Smooth muscle cell (in vitro differentiated cells): ENCODE measurements at regions not wholly inside any gene's neighbourhood (a gene's known extent, or its start where the extent isn't known, plus 50 kb on each side); places are given as distances from the start of the nearest gene placed in this dataset.

Experiments
- DNase-seq: peaks from one replicate; lab custom pipeline; 2025; ENCODE audit not compliant: unreplicated experiment; lab: John Stamatoyannopoulos, UW
- H2AFZ ChIP-seq: fragments of 200-600 bp; sonication (generic); 2 replicates; pipeline ENCODE4 v1.6.0; 2016; ENCODE audit warnings: antibody characterized with exemption, low read depth, mild to moderate bottlenecking
- H3F3A ChIP-seq: fragments of 200-600 bp; sonication (generic); 2 replicates; pipeline ENCODE4 v1.6.0; 2017; ENCODE audit warnings: antibody characterized with exemption, low read depth
- H3K27ac ChIP-seq: fragments of 200-600 bp; sonication (generic); 2 replicates; pipeline ENCODE4 v1.5.1; 2016; ENCODE audit warnings: low read depth, mild to moderate bottlenecking
- H3K27me3 ChIP-seq: fragments of 200-600 bp; sonication (generic); 2 replicates; pipeline ENCODE4 v1.6.1; 2016; ENCODE audit warnings: low read depth, mild to moderate bottlenecking
- H3K36me3 ChIP-seq: fragments of 200-600 bp; sonication (generic); 2 replicates; pipeline ENCODE4 v1.5.1; 2016; ENCODE audit warnings: low read depth
- H3K4me1 ChIP-seq: fragments of 200-600 bp; sonication (generic); 2 replicates; pipeline ENCODE4 v1.5.1; 2016; ENCODE audit warnings: low read depth
- H3K4me2 ChIP-seq: fragments of 200-600 bp; sonication (generic); 2 replicates; pipeline ENCODE4 v1.6.0; 2016; ENCODE audit warnings: mild to moderate bottlenecking
- H3K4me3 ChIP-seq: fragments of 200-600 bp; sonication (generic); 2 replicates; pipeline ENCODE4 v1.5.1; 2016; ENCODE audit warnings: mild to moderate bottlenecking
- H3K79me2 ChIP-seq: fragments of 200-600 bp; sonication (generic); 2 replicates; pipeline ENCODE4 v1.6.0; 2016; ENCODE audit warnings: low read depth, mild to moderate bottlenecking
- H3K9ac ChIP-seq: fragments of 200-600 bp; sonication (generic); 2 replicates; pipeline ENCODE4 v1.6.0; 2016; ENCODE audit warnings: low read depth
- H3K9me3 ChIP-seq: fragments of 200-600 bp; sonication (generic); replicated peaks from 2 replicates; pipeline ENCODE4 v1.5.1; 2016; ENCODE audit warnings: low read depth
- H4K20me1 ChIP-seq: fragments of 200-600 bp; sonication (generic); 2 replicates; pipeline ENCODE4 v1.6.0; 2016; ENCODE audit warnings: low read depth
- WGBS: methylation state at CpG from one replicate; pipeline ENCODE4 v1.1.7; 2016; ENCODE audit warnings: low lambda C conversion rate; 5-methylcytosine and 5-hydroxymethylcytosine counted together
- TF ChIP-seq, protein P1 (sequence below): fragments of 200-600 bp; sonication (generic); IDR thresholded peaks from 2 replicates; pipeline ENCODE4 v1.5.1; 2017; ENCODE audit warnings: borderline replicate concordance, mild to moderate bottlenecking, antibody characterized with exemption; ENCODE audit not compliant: insufficient read depth, poor library complexity, severe bottlenecking

DNA sequence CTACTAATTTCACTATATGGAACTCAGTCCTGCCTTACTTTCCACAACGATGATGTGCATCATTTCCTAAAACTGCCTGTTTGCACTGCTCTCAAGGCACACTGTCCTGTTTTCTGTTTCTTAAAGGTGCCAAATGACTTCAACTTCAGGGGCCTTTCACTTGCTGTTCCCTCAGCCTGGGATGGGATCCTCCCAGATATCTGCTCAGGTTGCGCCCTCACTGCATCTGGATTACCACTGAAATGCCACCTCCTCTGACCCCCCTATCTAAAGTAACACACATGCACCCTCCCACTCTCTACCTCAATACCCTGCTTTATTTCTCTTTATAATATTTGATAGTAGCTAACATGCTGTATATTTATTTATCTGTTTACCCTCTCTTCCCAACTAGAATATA, 123.8 kb upstream of the CMC1 start:
- H3F3A ChIP-seq, result no peaks in the 10 kb centered on the region
- H3K4me2 ChIP-seq, result no peak overlapping the region
- H3K79me2 ChIP-seq, result no peaks in the 10 kb centered on the region
- H3K27me3 ChIP-seq, result no peaks in the 10 kb centered on the region
- no peak for DNase-seq
- H3K4me3 ChIP-seq, result no peak overlapping the region
- H3K36me3 ChIP-seq, result no peaks in the 10 kb centered on the region
- no peaks in the 10 kb centered on the region for H3K4me1 ChIP-seq
- no peak overlapping the region for H3K9ac ChIP-seq
- H2AFZ ChIP-seq, result no peak overlapping the region
- H4K20me1 ChIP-seq, result no peaks in the 10 kb centered on the region
- H3K9me3 ChIP-seq, result no peaks in the 10 kb centered on the region
- 88% methylated on average over 2 of the region's 2 CpGs for WGBS
- TF ChIP-seq, protein P1, sequence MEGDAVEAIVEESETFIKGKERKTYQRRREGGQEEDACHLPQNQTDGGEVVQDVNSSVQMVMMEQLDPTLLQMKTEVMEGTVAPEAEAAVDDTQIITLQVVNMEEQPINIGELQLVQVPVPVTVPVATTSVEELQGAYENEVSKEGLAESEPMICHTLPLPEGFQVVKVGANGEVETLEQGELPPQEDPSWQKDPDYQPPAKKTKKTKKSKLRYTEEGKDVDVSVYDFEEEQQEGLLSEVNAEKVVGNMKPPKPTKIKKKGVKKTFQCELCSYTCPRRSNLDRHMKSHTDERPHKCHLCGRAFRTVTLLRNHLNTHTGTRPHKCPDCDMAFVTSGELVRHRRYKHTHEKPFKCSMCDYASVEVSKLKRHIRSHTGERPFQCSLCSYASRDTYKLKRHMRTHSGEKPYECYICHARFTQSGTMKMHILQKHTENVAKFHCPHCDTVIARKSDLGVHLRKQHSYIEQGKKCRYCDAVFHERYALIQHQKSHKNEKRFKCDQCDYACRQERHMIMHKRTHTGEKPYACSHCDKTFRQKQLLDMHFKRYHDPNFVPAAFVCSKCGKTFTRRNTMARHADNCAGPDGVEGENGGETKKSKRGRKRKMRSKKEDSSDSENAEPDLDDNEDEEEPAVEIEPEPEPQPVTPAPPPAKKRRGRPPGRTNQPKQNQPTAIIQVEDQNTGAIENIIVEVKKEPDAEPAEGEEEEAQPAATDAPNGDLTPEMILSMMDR, result no peak
- H3K27ac ChIP-seq, result no peak overlapping the region

DNA sequence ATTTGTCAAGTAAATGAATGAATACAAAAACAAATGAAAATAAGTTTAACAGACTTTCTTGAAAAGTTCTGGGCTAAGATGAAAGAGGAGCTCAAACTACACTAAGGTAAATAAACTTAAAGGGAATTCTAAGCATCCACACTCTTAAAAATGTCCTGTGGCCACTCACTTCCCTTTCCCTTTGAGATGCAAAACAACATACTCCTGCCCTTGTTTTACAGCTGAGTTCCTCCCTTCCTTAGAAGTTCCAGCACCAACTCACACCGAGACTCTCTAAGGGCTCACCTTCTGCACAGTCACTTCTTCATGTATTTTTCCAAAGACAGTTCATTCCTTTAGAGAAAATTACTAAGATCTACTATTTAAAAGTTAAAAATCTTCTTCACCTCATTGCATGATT, 123.3 kb upstream of the CMC1 start:
- TF ChIP-seq, protein P1, result no peak
- H3K4me3 ChIP-seq, result no peak overlapping the region
- 17% methylated on average over 1 of the region's 1 CpG for WGBS
- no peak overlapping the region for H3K9ac ChIP-seq
- no peaks in the 10 kb centered on the region for H3F3A ChIP-seq
- H4K20me1 ChIP-seq, result no peaks in the 10 kb centered on the region
- H3K79me2 ChIP-seq, result no peaks in the 10 kb centered on the region
- no peaks in the 10 kb centered on the region for H3K9me3 ChIP-seq
- H3K4me1 ChIP-seq, result no peaks in the 10 kb centered on the region
- no peak overlapping the region for H2AFZ ChIP-seq
- DNase-seq, result no peak
- no peak overlapping the region for H3K4me2 ChIP-seq
- no peaks in the 10 kb centered on the region for H3K27me3 ChIP-seq
- no peak overlapping the region for H3K27ac ChIP-seq
- H3K36me3 ChIP-seq, result no peaks in the 10 kb centered on the region

DNA sequence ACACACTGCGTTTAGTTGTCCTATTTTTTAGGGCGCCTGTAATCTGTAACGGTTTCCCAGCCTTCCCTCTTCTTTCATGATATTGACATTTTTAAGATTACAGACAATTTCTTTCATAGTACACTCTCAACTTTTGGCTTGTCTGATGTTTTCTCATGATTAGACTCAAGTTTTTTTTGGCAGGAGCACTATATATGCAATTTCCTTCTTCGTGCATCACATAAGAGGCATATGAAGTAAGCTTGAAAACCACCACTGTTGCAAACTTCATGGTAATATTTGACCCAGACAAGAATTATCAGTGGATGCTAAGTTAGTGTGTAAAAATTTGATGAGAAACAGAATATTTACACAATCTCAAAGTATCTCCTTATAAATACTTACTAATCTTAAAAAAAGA, 119.2 kb upstream of the CMC1 start:
- H2AFZ ChIP-seq, result no peak overlapping the region
- no peak overlapping the region for H3K9ac ChIP-seq
- TF ChIP-seq, protein P1, result no peak
- 93% methylated on average over 4 of the region's 4 CpGs for WGBS
- no peak overlapping the region for H3K27ac ChIP-seq
- no peaks in the 10 kb centered on the region for H3K9me3 ChIP-seq
- H3F3A ChIP-seq, result no peaks in the 10 kb centered on the region
- no peak overlapping the region for H3K4me3 ChIP-seq
- H3K79me2 ChIP-seq, result no peaks in the 10 kb centered on the region
- DNase-seq, result no peak
- no peaks in the 10 kb centered on the region for H3K27me3 ChIP-seq
- H4K20me1 ChIP-seq, result no peaks in the 10 kb centered on the region
- no peaks in the 10 kb centered on the region for H3K4me1 ChIP-seq
- no peaks in the 10 kb centered on the region for H3K36me3 ChIP-seq
- no peak overlapping the region for H3K4me2 ChIP-seq

DNA sequence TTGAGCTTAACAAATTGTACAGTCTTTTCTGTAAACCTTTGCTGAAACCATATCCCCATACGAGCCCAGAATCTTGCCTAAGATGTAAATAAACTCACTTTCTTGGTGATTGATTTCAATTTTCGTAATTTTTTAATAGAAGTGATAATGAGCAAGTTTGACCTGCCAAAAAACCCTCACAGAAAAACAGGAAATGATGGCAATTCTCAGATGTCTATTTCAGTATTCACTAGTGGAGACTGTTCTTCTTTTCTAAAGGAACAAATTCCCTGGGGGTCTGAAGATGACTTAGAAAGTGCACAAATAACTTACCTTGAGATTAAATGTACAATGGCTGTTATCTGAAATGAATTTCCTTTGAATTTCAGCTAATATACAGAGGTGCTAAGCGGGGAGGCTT, 116.5 kb upstream of the CMC1 start:
- 87% methylated on average over 3 of the region's 3 CpGs for WGBS
- Histone ChIP-seq H3K27me3 (no peaks in the 10 kb centered on the region), H3F3A (no peaks in the 10 kb centered on the region), H2AFZ (no peak overlapping the region), H3K4me1 (no peaks in the 10 kb centered on the region), H3K4me3 (no peak overlapping the region), H4K20me1 (no peaks in the 10 kb centered on the region), H3K4me2 (no peak overlapping the region), H3K27ac (no peak overlapping the region), H3K36me3 (no peaks in the 10 kb centered on the region), H3K79me2 (no peaks in the 10 kb centered on the region), H3K9ac (no peak overlapping the region), H3K9me3 (no peaks in the 10 kb centered on the region)
- TF ChIP-seq, protein P1, result no peak
- DNase-seq, result no peak
